Cardiac fibroblast (primary cell): ENCODE measurements at regions not wholly inside any gene's neighbourhood (a gene's known extent, or its start where the extent isn't known, plus 50 kb on each side); places are given as distances from the start of the nearest gene placed in this dataset.

Experiments used
- DNase-seq, 2 donors: peaks; one replicate each; pipeline versions ENCODE4 v3.0.0 to v3.0.0-alpha.2; 2010; ENCODE audit warnings: low read depth in 2 of 2
- H3K4me3 ChIP-seq, 2 donors: replicated peaks in 1 of 2; 1 replicate in 1 of 2; 2 replicates in 1 of 2; pipeline ENCODE4 v1.5.1; 2011; ENCODE audit warnings: low read depth in 2 of 2, low read length in 2 of 2, mild to moderate bottlenecking in 2 of 2, moderate library complexity in 1 of 2
- CTCF ChIP-seq: IDR thresholded peaks from one replicate; pipeline ENCODE4 v1.5.1; 2011; ENCODE audit warnings: low read depth, mild to moderate bottlenecking, low read length, inconsistent platforms

DNA sequence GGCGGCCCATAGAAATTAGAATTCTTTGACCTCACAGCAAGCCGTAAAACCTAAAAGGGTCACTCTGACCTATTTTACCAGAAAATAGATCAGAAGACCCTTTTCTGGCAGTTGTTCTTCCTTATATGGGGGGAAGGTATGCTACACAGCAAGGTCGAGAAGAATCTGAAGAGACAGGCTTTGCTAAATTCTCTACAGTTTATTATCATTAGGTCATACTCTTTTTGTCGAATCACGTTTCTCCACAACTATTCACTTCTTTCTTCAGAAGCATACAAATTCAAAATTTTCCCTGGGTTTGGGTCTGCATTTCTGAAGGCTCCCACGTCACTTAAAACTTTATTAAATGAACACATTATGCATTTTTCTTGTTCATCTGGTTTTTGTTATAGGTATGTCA, 229.5 kb upstream of the GRM7 start:
- no peak overlapping the region for H3K4me3 ChIP-seq
- no peak for DNase-seq
- no peak for TF ChIP-seq CTCF

DNA sequence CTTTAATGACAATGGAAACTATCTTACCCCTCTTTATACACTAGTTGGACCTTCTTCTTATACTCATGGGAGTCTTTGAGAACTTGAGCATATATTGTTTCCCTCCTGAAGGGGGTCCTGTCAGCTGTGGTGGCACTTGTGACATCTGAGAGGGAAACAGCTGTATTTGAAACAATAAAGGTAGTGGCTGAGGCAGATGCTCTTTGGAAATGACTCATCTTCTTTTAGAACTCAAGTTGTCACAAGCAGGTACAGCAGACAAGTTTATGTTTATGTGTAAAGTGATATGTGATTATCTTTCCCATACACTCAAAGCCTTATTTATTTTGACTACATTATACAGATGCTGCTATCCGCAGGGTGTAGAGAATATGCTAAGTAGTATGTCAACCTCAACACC, 220.0 kb upstream of the GRM7 start:
- no peak for DNase-seq
- no peak for TF ChIP-seq CTCF
- no peak overlapping the region for H3K4me3 ChIP-seq

DNA sequence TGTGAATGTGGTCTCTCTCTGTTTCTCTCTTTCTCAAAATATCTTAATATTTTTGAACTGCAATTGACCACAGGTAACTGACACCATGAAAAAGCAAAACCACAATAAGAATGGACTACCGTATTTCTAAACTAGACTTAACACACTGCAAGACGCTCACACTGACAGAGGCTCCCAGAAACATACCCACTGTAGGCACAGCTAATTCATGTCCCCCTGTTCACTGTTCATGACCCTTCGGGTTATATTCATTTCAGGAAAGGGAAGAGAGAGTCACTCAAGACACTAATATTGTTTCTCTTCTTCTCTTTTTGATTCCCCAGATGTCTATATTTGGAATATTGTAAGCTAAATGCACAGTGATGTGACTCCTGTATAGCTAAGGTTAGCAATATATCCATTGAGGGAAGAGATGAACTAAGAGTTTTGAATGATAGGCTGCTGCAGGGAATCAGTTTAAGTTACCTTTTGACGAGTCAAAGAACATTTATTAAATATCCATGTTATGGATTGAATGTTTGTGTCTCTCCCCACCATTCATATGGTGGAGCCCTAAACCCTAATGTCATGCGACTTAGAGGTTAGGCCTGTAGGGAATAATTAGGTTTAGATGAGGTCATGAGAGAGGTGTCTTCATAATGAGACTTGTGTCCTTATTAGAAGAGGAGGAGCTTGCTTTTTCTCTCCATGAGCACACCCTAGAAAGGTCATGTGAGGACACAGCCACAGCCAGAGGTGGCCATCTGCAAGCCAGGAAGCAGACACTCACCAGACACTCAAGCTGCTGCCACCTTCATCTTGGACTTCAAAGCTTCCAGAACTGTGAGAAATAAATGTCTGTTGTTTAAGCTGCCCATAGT, 216.6 kb upstream of the GRM7 start:
- H3K4me3 ChIP-seq = no peak overlapping the region
- TF ChIP-seq CTCF = no peak
- DNase-seq = no peak

- no peak for TF ChIP-seq CTCF
- no peak for DNase-seq
- H3K4me3 ChIP-seq = no peak overlapping the region
Measured at GRCh38 chr3:6654670-6655069, 206.2 kb upstream of the GRM7 start.

DNA sequence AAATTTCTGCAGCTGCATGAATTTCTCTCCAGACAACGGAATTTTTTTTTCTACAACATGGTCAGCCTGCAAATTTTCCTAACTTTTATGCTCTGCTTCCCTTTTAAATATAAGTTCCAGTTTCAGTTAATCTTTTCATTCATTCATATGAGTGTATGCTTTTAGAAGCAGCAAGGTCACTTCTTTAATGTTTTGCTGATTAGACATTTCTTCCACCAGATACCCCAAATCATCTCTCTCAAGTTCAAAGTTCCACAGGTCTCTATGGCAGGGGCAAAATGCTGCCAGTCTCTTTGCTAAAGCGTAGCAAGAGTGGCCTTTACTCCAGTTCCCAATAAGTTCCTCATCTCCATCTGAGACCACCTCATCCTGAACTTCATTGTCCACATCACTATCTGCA, 205.6 kb upstream of the GRM7 start:
- no peak for TF ChIP-seq CTCF
- no peak overlapping the region for H3K4me3 ChIP-seq
- DNase-seq = no peak

- no peak for DNase-seq
- no peak for TF ChIP-seq CTCF
- no peak overlapping the region for H3K4me3 ChIP-seq
Measured at GRCh38 chr3:6657591-6657990, 203.3 kb upstream of the GRM7 start.

DNA sequence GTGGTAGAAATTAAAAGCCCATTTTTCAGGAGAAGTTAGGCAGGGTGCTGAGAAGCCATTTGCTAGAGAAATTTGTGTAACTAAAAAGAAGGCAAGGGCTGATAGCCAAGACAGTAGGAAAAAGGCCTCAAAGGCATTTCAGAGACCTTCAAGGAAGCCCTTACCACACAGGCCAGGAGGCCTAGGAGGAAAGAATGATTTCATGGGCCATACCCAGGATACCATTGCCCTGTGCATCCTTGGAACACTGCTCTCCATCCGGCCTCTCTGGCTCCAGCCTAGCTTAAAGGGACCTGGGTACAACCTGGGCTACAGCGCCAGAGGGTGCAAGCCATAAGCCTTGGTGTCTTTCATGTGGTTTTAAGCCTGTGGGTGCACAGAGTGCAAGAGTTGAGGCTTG, 193.6 kb upstream of the GRM7 start:
- no peak for DNase-seq
- no peak overlapping the region for H3K4me3 ChIP-seq
- no peak for TF ChIP-seq CTCF
